HFF-Myc (cell line): ENCODE measurements at regions not wholly inside any gene's neighbourhood (a gene's known extent, or its start where the extent isn't known, plus 50 kb on each side); places are given as distances from the start of the nearest gene placed in this dataset.
A peak's percentile ranks its signal among the peaks of the same experiment; 100 is the strongest.

Source experiments
- DNase-seq: peaks from one replicate; pipeline ENCODE4 v3.0.0-alpha.2; 2011; ENCODE audit warnings: low read depth; ENCODE audit errors: extremely low read depth
- H3K4me3 ChIP-seq: replicated peaks from 2 replicates; pipeline ENCODE4 v1.5.1; 2011; ENCODE audit warnings: low read depth, mild to moderate bottlenecking, control low read depth, low read length
- CTCF ChIP-seq: IDR thresholded peaks from 2 replicates; pipeline ENCODE4 v1.5.1; 2012; ENCODE audit warnings: mild to moderate bottlenecking, low read depth, low read length, control low read depth; ENCODE audit errors: missing control alignments

DNA sequence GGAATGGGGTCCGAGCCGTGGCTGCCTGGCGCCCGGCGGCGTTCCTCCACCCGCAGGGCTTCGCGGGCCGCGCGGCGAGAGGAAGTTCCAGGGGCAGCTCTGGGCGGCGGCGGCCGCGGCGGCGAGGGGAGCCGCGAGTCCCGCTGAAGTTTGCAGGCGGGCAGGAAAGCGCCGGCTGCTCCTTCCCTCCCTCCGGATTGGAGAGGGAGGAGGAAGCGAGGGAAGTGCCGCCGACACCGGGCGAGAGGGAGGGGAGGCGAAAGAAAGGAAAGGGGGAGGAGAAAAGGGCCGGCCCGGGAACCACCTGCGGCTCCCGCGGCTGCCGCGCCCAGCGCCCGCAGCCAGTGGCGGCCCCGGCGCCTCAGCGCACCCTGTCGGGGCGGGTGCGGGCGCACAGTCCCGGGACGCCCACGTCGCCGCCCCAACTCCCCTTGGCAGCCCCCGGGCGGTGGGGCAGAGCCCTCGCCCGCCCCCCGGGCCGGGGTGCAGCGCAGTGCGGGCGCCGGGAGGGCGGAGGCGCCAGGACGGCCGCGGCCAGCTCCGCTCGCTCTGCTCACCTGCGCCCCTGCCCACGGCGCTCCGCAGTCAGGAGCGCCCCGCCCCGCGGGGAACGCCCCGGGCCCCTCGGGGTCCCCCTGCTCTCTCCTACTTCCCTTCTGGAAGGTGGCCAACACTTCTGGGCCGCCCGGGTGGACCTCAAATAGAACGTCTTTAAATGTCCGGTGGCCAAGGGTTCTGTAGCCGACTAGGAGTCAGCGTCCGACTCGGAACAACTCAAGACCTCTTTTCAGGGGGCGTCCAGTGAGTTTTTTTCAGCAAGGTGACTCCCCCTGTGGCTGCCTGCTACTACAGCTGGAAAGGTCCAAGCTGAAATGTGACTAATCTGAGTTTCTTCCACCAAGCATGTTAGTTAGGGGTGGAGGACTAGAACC, 80.3 kb upstream of the CCDC28A start:
- peak overlapping the region; percentile 64 for H3K4me3 ChIP-seq
- DNase-seq = no peak
- no peak for TF ChIP-seq CTCF

GRCh38 chr6:138695193-138695592, 78.4 kb upstream of the CCDC28A start:
- DNase-seq = no peak
- no peak overlapping the region for H3K4me3 ChIP-seq
- no peak for TF ChIP-seq CTCF

DNA sequence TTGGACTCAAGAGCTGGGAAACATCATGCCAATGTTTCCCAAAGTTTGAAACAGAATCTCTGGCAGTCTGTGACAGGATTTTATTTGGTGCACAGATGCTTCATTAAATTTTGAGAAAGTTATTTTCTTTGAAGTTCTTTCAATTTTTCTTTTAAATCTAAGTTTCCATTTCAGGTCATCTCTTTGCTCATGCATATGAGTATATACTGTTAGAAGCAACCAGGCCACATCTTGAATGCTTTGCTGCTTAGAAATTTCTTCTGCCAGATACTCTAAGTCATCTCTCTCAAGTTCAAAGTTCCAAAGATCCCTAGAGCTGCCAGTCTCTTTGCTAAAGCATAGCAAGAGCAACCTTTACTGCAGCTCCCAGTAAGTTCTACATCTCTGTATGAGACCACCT, 59.1 kb upstream of the CCDC28A start:
- DNase-seq = no peak
- TF ChIP-seq CTCF = no peak
- H3K4me3 ChIP-seq = no peak overlapping the region

GRCh38 chr6:138716013-138716412, 57.6 kb upstream of the CCDC28A start:
- no peak for TF ChIP-seq CTCF
- DNase-seq = no peak
- no peak overlapping the region for H3K4me3 ChIP-seq

- H3K4me3 ChIP-seq = no peak overlapping the region
- no peak for DNase-seq
- no peak for TF ChIP-seq CTCF
Measured at GRCh38 chr6:138716971-138717665, 56.5 kb upstream of the CCDC28A start.

DNA sequence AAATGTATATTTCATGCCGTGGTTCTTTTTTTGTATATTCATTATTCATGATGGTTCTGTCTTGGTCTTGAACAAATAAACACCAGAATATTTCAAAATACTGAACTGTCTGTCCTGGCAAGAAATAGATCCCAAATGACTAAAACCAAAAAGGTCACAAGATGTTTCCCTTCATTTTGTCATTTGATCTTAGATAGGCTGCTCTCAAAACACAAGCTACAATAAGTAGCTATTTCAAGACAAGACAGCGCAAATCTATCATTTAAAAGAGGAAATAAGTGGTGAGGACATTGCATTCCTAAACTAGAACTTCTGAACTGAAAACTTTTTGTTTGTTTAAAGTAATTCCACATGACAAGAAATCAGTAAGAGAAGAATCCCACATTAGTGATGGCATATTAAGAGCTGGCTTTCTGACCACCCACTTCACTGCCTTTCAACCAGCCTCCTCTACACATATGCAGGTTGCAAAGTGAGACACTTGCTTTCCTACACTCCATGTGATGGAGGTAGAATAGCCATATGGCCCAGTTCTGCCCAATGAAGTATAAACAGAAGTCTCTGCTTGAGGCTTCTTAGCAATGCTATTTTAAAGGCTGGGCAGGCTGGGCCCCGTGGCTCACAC, 54.4 kb upstream of the CCDC28A start:
- no peak for DNase-seq
- TF ChIP-seq CTCF = no peak

More for the DNA sequence above, 54.4 kb upstream of the CCDC28A start:
- H3K4me3 ChIP-seq = no peak overlapping the region
